KOPT-K1 (cell line): ENCODE measurements at regions not wholly inside any gene's neighbourhood (a gene's known extent, or its start where the extent isn't known, plus 50 kb on each side); places are given as distances from the start of the nearest gene placed in this dataset.
"Not testable (repeated sequence)": the region's sequence is repeated elsewhere in the genome, so short reads cannot be mapped to it uniquely, and the experiment has no call there.

Source experiments
- H3K27ac ChIP-seq: fragments of 200-600 bp; sonication (generic); 2 replicates; pipeline ENCODE4 v1.5.1; 2016; ENCODE audit warnings: antibody characterized with exemption, mild to moderate bottlenecking, low read depth, low read length; ENCODE audit not compliant: poor library complexity, severe bottlenecking
- H3K36me3 ChIP-seq: fragments of 200-600 bp; sonication (generic); 2 replicates; pipeline ENCODE4 v1.5.1; 2017; ENCODE audit warnings: antibody characterized with exemption, mild to moderate bottlenecking, low read length, moderate library complexity; ENCODE audit not compliant: insufficient read depth
- H3K9me3 ChIP-seq: fragments of 200-600 bp; sonication (generic); 2 replicates; pipeline ENCODE4 v1.5.1; 2017; ENCODE audit warnings: antibody characterized with exemption, low read length, mild to moderate bottlenecking; ENCODE audit not compliant: insufficient read depth, poor library complexity, severe bottlenecking

DNA sequence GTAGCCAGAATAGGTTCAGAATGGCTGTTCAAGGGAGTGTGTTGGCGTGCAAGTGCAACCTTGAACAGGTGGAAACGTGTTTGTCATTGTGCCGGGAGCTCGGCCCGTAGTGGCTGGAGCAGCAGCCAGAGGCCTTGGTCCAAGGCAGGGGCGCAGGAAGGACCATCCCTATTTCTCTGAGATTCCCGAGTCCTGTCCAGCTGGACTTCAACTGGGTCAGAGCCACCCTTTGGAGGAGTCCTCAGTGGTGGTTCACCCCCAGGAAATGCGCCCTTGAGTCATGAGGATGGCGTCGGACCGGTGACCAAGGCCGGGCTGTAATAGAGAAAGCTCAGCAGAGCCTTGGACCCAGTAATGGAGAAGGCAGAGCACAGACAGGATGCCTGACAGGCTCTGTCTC is 1402.0 kb downstream of the BRD1 start:
- Histone ChIP-seq H3K27ac (no peak overlapping the region), H3K36me3 (no peaks in the 10 kb centered on the region), H3K9me3 (no peaks in the 10 kb centered on the region)

DNA sequence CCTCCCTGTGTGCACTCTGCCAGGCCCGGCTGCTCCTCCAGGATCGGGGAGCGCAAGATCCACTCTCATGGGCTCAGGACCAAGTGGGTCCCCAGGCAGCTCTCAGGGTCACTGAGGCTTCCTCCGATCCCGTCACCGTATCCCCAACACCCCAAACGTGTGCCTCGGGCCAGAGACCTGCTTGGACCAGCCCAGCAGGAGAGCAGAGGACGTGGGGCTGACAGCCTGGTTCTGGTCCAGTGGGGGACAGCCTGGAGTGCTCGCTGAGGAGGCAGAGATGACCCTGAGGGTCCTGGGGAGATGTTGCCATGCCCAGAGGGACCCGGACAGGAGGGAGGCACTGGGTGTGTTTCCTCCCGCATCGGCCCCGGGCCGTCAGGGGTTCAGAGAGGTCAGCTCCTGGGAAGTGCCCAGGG is 1402.6 kb downstream of the BRD1 start:
- Histone ChIP-seq H3K27ac (no peak overlapping the region), H3K36me3 (no peaks in the 10 kb centered on the region), H3K9me3 (no peaks in the 10 kb centered on the region)

- H3K27ac ChIP-seq, result no peak overlapping the region
- H3K9me3 ChIP-seq, result no peaks in the 10 kb centered on the region
- H3K36me3 ChIP-seq, result no peaks in the 10 kb centered on the region
Measured at GRCh38 chr22:48424661-48425060, 1403.0 kb downstream of the BRD1 start.

- Histone ChIP-seq H3K9me3 (no peaks in the 10 kb centered on the region), H3K27ac (no peak overlapping the region), H3K36me3 (no peaks in the 10 kb centered on the region)
Measured at GRCh38 chr22:48424201-48424627, 1403.5 kb downstream of the BRD1 start.

- Histone ChIP-seq H3K9me3 (no peaks in the 10 kb centered on the region), H3K36me3 (no peaks in the 10 kb centered on the region), H3K27ac (no peak overlapping the region)
Measured at GRCh38 chr22:48423481-48423911, 1404.2 kb downstream of the BRD1 start.

DNA sequence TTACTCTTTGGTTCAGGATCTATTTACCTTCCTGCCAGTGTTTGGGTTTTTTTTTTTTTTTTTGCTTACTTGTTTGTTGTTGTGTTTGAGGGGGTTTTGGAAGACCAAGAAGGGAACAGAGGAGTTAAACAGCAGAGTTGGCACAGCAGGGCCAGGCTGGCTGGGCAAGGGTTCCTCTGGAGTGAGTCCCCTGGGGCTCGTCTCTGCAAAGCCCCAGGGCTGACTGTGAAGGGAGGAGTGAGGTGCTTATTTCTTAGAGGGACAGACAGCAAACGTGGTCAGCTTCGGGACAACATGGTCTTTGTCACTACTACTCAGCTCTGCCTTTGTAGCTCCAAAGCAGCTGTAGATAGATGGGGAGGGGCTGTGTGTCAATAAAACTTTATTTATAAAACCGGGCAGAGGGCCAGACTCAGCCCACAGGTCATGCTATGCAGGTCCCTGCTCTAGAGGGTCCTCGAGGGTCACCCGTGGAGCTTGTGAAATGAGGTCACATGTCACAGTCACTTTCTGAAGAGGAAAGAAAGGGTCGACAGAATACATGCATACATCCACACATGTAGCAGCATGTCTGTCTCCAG is 1404.7 kb downstream of the BRD1 start:
- H3K27ac ChIP-seq, result no peak overlapping the region
- no peaks in the 10 kb centered on the region for H3K9me3 ChIP-seq
- no peaks in the 10 kb centered on the region for H3K36me3 ChIP-seq

DNA sequence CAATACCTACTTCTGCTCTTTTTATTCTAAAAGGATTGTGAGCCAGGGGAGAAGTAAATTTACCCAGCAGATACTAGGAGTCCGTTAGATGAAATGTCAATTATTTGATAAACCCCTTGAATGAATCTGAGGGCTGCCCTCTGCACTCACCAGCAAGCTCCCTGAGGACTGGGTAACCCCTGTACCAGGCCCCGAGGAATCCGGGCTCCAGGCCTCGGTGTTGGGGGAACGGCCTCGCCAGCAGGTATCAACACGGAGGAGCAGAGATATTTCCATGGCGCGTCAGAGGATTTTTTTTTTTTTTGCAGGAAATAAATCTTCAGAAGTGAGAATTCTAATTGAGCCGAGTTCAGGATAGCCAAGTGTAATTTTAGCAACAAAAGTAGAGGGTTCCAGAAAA is 1408.8 kb downstream of the BRD1 start:
- H3K27ac ChIP-seq, result no peak overlapping the region
- no peaks in the 10 kb centered on the region for H3K9me3 ChIP-seq
- H3K36me3 ChIP-seq, result no peaks in the 10 kb centered on the region

- no peaks in the 10 kb centered on the region for H3K36me3 ChIP-seq
- H3K9me3 ChIP-seq, result no peaks in the 10 kb centered on the region
- no peak overlapping the region for H3K27ac ChIP-seq
Measured at GRCh38 chr22:48417225-48418070, 1410.2 kb downstream of the BRD1 start.

GRCh38 chr22:48416396-48417224 is 1411.1 kb downstream of the BRD1 start:
- Histone ChIP-seq H3K36me3 (no peaks in the 10 kb centered on the region), H3K27ac (no peak overlapping the region), H3K9me3 (no peaks in the 10 kb centered on the region)

GRCh38 chr22:48415520-48415919 is 1412.2 kb downstream of the BRD1 start:
- Histone ChIP-seq H3K27ac (no peak overlapping the region), H3K36me3 (no peaks in the 10 kb centered on the region), H3K9me3 (no peaks in the 10 kb centered on the region)

DNA sequence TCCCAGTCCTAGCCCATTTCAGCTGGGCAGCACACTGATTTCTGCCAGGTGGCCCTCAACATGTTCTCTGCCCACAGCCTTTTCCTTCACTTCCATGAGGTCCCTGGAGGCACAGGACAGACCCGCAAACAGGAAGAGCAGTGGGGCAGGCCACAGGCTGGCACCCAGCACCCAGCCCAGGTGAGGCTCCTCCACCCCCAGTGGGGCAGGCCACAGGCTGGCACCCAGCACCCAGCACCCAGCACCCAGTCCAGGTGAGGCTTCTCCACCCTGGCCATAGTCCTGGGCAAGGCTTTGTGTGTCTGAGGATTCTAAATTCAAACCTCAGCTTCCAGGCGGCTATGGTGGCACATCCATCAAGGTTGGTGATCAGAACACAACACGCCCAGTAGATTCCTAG is 1413.0 kb downstream of the BRD1 start:
- Histone ChIP-seq H3K36me3 (no peaks in the 10 kb centered on the region), H3K27ac (no peak overlapping the region), H3K9me3 (no peaks in the 10 kb centered on the region)

DNA sequence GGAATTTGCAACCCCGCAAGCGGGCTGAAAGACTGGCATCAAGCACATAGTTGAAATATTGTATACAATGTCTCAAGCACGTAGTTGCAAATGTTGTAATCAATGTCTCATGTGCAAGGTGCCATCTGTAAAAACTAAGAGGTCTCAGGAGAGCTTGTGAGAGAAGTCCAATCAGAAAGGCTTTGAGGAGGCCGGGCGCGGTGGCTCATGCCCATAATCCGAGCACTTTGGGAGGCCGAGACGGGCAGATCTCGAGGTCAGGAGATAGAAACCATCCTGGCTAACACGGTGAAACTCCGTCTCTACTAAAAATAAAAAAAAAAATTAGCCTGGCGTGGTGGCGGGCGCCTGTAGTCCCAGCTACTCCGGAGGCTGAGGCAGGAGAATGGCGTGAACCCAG is 1414.7 kb downstream of the BRD1 start:
- not testable (repeated sequence) for H3K27ac ChIP-seq, H3K36me3 ChIP-seq, H3K9me3 ChIP-seq

- Histone ChIP-seq H3K36me3 (no peaks in the 10 kb centered on the region), H3K9me3 (no peaks in the 10 kb centered on the region), H3K27ac (no peak overlapping the region)
Measured at GRCh38 chr22:48410536-48410935, 1417.1 kb downstream of the BRD1 start.

DNA sequence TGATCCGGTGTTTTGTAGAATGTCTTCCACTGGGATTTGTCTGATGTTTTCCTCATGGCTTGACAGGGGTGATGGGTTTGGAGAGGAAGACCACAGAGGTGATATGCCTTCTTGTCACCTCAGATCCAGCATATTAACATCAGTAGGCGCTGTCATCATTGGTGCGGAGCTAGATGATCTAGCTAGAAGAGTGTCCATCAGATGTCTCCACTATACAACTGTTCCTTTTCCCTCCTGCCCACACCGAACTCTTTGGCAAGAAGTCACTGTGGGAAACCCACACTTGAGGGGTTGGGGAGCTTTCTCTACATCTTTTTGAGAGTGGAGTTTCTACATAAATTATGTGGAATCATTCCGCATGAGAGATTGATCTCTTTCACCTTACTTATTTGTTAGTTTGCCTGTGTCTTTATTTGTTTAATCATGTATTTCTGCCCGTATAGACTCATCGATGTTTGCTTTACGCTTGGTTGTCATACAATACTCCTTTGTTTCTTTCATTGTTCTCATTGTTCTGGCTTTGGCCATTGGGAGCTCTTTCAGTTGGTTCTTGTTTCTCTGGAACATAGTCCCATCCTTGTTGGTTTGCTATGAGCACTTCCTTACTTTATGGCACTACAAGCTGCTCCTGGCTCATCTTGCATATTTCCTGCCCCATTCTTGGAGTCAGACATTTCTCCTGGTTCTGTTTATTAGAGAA is 1420.3 kb downstream of the BRD1 start:
- H3K36me3 ChIP-seq, result no peaks in the 10 kb centered on the region
- H3K9me3 ChIP-seq, result no peaks in the 10 kb centered on the region
- H3K27ac ChIP-seq, result no peak overlapping the region

- H3K27ac ChIP-seq, result no peak overlapping the region
- H3K36me3 ChIP-seq, result no peaks in the 10 kb centered on the region
- no peaks in the 10 kb centered on the region for H3K9me3 ChIP-seq
Measured at GRCh38 chr22:48406161-48406560, 1421.5 kb downstream of the BRD1 start.
